Chondrocyte (in vitro differentiated cells): ENCODE measurements at regions not wholly inside any gene's neighbourhood (a gene's known extent, or its start where the extent isn't known, plus 50 kb on each side); places are given as distances from the start of the nearest gene placed in this dataset.

Experiments used
- DNase-seq: peaks from one replicate; pipeline ENCODE4 v3.0.0; 2021; ENCODE audit warnings: mixed read lengths, low spot score
- H3K27ac Mint-ChIP-seq: one replicate; pipeline ENCODE4 v1.8.0; 2021; ENCODE audit warnings: mild to moderate bottlenecking, moderate library complexity, mixed read lengths; ENCODE audit not compliant: unreplicated experiment
- H3K27me3 Mint-ChIP-seq: 2 replicates; pipeline ENCODE4 v1.8.0; 2021; ENCODE audit warnings: low read depth, mixed read lengths
- H3K36me3 Mint-ChIP-seq: 2 replicates; pipeline ENCODE4 v1.8.0; 2021; ENCODE audit warnings: low read depth, mixed read lengths
- H3K4me1 Mint-ChIP-seq: 2 replicates; pipeline ENCODE4 v1.8.0; 2021; ENCODE audit warnings: low read depth, mild to moderate bottlenecking, mixed read lengths
- H3K4me3 Mint-ChIP-seq: one replicate; pipeline ENCODE4 v1.8.0; 2021; ENCODE audit warnings: mild to moderate bottlenecking, moderate library complexity, mixed read lengths; ENCODE audit not compliant: unreplicated experiment
- H3K9me3 Mint-ChIP-seq: 2 replicates; pipeline ENCODE4 v1.8.0; 2021; ENCODE audit warnings: low read depth, mixed read lengths
- TF ChIP-seq, protein P1 (sequence below): fragments of 200-600 bp; sonication (generic); IDR thresholded peaks from 2 replicates; pipeline ENCODE4 v1.5.0; 2021; ENCODE audit warnings: antibody characterized with exemption, mild to moderate bottlenecking, moderate library complexity

DNA sequence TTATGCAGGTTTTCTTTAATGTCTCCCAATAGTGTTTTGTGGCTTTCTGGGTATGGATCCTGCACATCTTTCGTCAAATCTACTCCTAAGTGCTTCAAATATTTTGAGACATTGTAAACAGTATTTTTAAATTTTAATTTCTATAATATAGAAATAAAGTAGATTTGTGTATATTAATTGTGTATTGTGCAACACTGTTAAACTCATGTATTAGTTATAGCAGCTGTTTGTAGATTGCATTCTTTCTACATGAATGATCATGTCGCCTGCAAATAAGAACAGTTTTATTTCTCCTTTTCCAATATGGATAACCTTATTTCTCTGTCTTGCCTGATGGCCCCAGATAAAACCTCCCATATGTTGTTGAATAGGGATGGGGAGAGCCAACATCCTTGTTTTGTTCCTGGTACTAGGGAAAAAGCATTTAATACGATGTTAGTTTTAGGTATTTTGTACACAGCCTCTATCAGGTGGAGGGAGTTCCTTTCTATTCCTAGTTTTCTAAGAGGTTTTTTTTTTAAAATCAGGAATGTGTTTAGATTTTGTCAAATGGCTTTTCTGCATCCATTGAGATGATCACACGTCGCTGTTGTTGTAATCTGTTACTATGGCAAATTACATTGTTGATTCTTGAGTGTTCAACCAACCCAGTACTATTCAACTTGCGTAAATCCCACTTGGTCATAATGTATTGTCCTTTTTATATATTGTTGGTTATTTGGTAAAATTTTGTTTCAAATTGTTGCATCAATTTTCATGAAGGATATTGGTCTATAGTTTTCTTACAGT lies 71.1 kb upstream of the DGKG start:
- TF ChIP-seq, protein P1, sequence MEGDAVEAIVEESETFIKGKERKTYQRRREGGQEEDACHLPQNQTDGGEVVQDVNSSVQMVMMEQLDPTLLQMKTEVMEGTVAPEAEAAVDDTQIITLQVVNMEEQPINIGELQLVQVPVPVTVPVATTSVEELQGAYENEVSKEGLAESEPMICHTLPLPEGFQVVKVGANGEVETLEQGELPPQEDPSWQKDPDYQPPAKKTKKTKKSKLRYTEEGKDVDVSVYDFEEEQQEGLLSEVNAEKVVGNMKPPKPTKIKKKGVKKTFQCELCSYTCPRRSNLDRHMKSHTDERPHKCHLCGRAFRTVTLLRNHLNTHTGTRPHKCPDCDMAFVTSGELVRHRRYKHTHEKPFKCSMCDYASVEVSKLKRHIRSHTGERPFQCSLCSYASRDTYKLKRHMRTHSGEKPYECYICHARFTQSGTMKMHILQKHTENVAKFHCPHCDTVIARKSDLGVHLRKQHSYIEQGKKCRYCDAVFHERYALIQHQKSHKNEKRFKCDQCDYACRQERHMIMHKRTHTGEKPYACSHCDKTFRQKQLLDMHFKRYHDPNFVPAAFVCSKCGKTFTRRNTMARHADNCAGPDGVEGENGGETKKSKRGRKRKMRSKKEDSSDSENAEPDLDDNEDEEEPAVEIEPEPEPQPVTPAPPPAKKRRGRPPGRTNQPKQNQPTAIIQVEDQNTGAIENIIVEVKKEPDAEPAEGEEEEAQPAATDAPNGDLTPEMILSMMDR = no peak

DNA sequence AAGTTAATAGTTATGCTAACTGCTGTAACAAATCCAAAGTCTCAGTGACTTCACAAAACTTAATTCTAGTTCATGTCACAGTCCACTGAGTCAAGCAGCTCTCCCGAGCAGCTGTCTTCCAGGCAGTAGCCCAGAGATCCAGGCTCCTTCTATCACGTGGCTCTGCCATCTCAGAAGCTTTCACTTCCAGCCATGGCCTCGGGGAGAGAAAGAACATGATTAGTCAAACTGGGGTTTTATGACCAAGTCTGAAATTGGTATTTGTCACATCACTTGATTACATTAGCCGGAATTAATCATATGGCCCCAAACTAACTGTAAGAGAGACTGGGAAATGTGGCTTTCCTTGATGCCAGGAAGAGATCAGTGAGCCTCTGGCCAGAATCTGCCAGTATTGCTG lies 70.2 kb upstream of the DGKG start:
- H3K4me3 Mint-ChIP-seq = no peak overlapping the region
- peaks cover 11% of the 10 kb centered on the region for H3K4me1 Mint-ChIP-seq
- H3K9me3 Mint-ChIP-seq = no peaks in the 10 kb centered on the region
- no peak overlapping the region for H3K27ac Mint-ChIP-seq
- H3K27me3 Mint-ChIP-seq = peaks cover 18% of the 10 kb centered on the region
- TF ChIP-seq, protein P1 = no peak
- no peak for DNase-seq
- H3K36me3 Mint-ChIP-seq = no peaks in the 10 kb centered on the region

More for the DNA sequence above, 71.1 kb upstream of the DGKG start:
- Mint-ChIP-seq H3K4me3 (no peak overlapping the region), H3K4me1 (peaks cover 1% of the 10 kb centered on the region), H3K9me3 (no peaks in the 10 kb centered on the region), H3K27me3 (peaks cover 18% of the 10 kb centered on the region), H3K27ac (no peak overlapping the region), H3K36me3 (no peaks in the 10 kb centered on the region)
- DNase-seq = no peak

DNA sequence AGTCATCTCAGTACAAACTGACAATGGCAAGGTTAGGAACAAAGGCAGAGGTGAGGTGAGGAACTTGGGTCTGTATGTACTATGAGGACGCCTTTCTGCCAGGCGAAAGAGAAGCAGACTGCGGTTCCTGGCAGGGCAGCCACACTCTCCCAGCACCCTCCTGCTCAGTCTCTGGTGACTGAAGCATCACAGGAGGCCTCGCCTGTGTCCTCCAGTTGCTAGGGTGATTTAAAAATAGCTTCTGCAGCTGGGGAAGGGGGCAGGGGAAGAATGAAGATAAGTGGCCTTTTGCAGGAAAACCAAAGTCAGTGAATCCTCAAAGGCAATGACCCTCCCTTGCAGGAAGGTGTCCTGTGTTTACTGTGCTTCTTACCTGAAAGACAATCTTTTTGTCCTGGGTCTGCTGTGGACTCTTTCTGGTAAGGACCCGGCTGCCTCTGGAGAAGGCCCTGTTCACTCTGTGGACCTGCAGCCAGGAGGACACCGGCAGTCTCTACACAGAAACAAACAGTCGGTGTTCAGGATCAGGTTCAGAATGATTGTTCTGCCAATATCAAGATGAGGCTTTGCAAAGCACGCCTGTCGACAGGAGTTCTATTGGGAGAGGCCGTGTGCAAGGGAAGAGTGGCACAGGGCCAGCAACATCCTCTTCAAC lies 65.7 kb upstream of the DGKG start:
- peaks cover 27% of the 10 kb centered on the region for H3K4me1 Mint-ChIP-seq
- H3K9me3 Mint-ChIP-seq = no peaks in the 10 kb centered on the region
- DNase-seq = no peak
- no peak overlapping the region for H3K4me3 Mint-ChIP-seq
- TF ChIP-seq, protein P1 = no peak
- H3K27ac Mint-ChIP-seq = peak overlapping the region; percentile 61
- no peaks in the 10 kb centered on the region for H3K36me3 Mint-ChIP-seq
- H3K27me3 Mint-ChIP-seq = peaks cover 8% of the 10 kb centered on the region

DNA sequence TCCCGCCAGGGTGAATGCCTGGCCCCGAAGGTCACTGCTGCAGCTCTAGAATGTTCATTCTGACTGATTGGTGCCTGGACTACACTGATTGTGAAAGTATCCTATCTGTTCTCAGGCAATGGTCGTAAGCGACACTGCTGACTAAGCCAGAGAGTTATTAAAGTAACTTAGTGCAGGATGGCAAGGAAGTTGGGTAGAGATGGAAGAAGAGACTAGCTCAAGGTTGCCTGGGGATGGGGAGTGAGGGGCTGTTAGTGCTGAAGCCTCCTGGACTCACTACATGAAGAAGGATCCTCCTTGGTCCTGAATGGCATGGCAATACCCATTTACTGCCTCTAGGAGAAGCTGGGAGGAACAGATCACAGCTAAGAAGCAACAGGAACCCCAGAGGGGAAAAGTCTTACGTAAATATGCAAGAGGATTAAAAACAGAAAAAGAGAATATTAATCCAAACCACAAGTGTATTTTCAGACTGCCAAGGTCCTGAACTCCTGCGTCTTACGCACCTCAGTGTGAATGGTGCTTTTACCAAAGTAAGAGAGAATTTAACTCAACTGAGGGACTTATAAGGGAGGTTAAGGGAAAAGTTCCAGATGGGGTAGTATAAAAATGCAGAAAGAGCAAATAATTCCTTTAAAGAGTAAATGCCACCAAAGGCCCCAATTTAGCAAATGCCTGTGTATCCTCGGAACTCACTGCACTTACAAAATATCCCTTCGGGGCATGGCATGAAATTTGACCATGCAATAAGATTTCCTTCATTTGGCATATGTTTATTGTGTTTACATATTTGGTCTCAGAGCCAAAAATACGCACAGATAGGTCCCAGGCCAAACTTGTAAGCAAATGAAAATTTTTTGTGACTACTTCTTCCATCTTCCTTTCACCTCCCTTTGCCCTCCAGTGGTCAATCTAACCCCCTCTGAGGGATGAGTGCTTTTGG lies 64.0 kb upstream of the DGKG start:
- Mint-ChIP-seq H3K4me1 (peaks cover 27% of the 10 kb centered on the region), H3K27me3 (peaks cover 5% of the 10 kb centered on the region), H3K4me3 (no peak overlapping the region), H3K36me3 (no peaks in the 10 kb centered on the region), H3K9me3 (no peaks in the 10 kb centered on the region), H3K27ac (no peak overlapping the region)
- TF ChIP-seq, protein P1 = peak; percentile 66
- no peak for DNase-seq

DNA sequence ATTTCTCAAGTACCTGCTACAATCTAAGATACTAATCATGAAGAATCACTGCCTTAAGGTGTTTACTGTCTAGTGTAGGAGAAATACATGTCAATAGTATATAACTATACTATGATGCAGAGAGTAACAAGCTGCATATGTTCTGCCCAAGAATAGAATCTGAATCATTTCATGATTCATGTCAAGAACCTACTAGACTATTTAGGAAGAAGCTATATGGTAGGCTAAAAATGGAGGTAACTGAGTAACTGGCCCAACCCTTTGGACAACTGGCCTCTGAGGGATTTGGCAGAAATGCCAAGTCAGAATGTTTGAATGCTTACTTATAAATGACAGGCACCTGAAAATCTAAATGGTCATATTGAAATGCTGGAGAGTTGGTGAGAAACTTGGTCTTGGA lies 59.9 kb upstream of the DGKG start:
- no peak overlapping the region for H3K4me3 Mint-ChIP-seq
- DNase-seq = no peak
- no peaks in the 10 kb centered on the region for H3K27me3 Mint-ChIP-seq
- H3K36me3 Mint-ChIP-seq = no peaks in the 10 kb centered on the region
- H3K27ac Mint-ChIP-seq = no peak overlapping the region
- H3K4me1 Mint-ChIP-seq = peaks cover 26% of the 10 kb centered on the region
- TF ChIP-seq, protein P1 = no peak
- H3K9me3 Mint-ChIP-seq = no peaks in the 10 kb centered on the region
